H1 (cell line): ENCODE measurements at regions not wholly inside any gene's neighbourhood (a gene's known extent, or its start where the extent isn't known, plus 50 kb on each side); places are given as distances from the start of the nearest gene placed in this dataset.

Source experiments
- CTCF ChIA-PET: fragments of 300-600 bp; sonication (Branson Sonifier 250); formaldehyde crosslinking; loops from one replicate; lab custom pipeline; 2021; ENCODE audit not compliant: partially characterized antibody; lab: Charles Lee
- POLR2A ChIA-PET: fragments of 300-600 bp; sonication (Branson Sonifier 250); formaldehyde crosslinking; loops from one replicate; lab custom pipeline; 2021; ENCODE audit warnings: inconsistent platforms; ENCODE audit not compliant: partially characterized antibody; lab: Charles Lee
- DNase-seq, 2 experiments: peaks; one replicate each; pipeline versions ENCODE4 v3.0.0 to v3.0.0-alpha.2; 2010 to 2022; ENCODE audit warnings: low spot score in 2 of 2, low read depth in 1 of 2, mixed read lengths in 1 of 2
- FAIRE-seq: peaks from 2 replicates; lab custom pipeline; 2011; peaks lifted over from hg19 to GRCh38; lab: Jason Lieb, UNC
- H2AFZ ChIP-seq: 2 replicates; pipeline ENCODE4 v1.8.1; 2012; ENCODE audit warnings: low read length, inconsistent platforms
- H2AK5ac ChIP-seq: 2 replicates; pipeline ENCODE4 v1.6.1; 2013; ENCODE audit warnings: low read depth, low read length
- H2BK120ac ChIP-seq: replicated peaks from 2 replicates; pipeline ENCODE3; 2013; ENCODE audit warnings: low read depth, low read length, inconsistent platforms
- H2BK12ac ChIP-seq: 2 replicates; pipeline ENCODE4 v1.6.1; 2013; ENCODE audit warnings: low read depth, low read length
- H2BK15ac ChIP-seq: 2 replicates; pipeline ENCODE4 v1.6.1; 2013; ENCODE audit warnings: low read length
- H2BK20ac ChIP-seq: 2 replicates; pipeline ENCODE4 v1.6.1; 2013; ENCODE audit warnings: low read length
- H2BK5ac ChIP-seq: 2 replicates; pipeline ENCODE4 v1.6.1; 2013; ENCODE audit warnings: low read depth, low read length
- H3K14ac ChIP-seq: 2 replicates; pipeline ENCODE4 v1.6.1; 2013; ENCODE audit warnings: inconsistent platforms; ENCODE audit not compliant: insufficient read length
- H3K18ac ChIP-seq: 2 replicates; pipeline ENCODE4 v1.6.1; 2013; ENCODE audit warnings: low read length; ENCODE audit errors: extremely low read depth
- H3K23ac ChIP-seq: 2 replicates; pipeline ENCODE4 v1.6.1; 2013; ENCODE audit warnings: inconsistent platforms; ENCODE audit not compliant: insufficient read length
- H3K23me2 ChIP-seq: 2 replicates; pipeline ENCODE4 v1.6.1; 2013; ENCODE audit warnings: low read depth, low read length
- H3K27ac ChIP-seq: 2 replicates; pipeline ENCODE4 v1.6.1; 2011; ENCODE audit warnings: low read depth, low read length, inconsistent platforms
- H3K27me3 ChIP-seq, 4 experiments: replicated peaks in 1 of 4; 1 replicate in 1 of 4; 2 replicates in 3 of 4; pipeline versions ENCODE4 v1.6.1 to v1.8.1; 2011 to 2013; ENCODE audit warnings: low read length in 3 of 4, mild to moderate bottlenecking in 3 of 4, inconsistent platforms in 2 of 4, mixed read lengths in 2 of 4, moderate library complexity in 1 of 4; ENCODE audit not compliant: control insufficient read depth in 3 of 4, insufficient read depth in 3 of 4; ENCODE audit errors: extremely low read depth in 1 of 4
- H3K36me3 ChIP-seq, 4 experiments: 2 replicates each; pipeline versions ENCODE4 v1.6.1 to v1.8.1; 2011 to 2013; ENCODE audit warnings: mild to moderate bottlenecking in 4 of 4, low read length in 3 of 4, moderate library complexity in 2 of 4, control low read depth in 1 of 4, inconsistent platforms in 1 of 4; ENCODE audit not compliant: insufficient read depth in 4 of 4, control insufficient read depth in 2 of 4
- H3K4ac ChIP-seq: replicated peaks from 2 replicates; pipeline ENCODE3; 2013; ENCODE audit warnings: low read length, low read depth, mixed read lengths, inconsistent platforms; ENCODE audit not compliant: insufficient read length
- H3K4me1 ChIP-seq, 4 experiments: replicated peaks in 1 of 4; 1 replicate in 1 of 4; 2 replicates in 3 of 4; pipeline versions ENCODE4 v1.6.1 to v1.8.1; 2011 to 2013; ENCODE audit warnings: low read length in 3 of 4, inconsistent platforms in 2 of 4, mixed read lengths in 1 of 4; ENCODE audit not compliant: insufficient read depth in 4 of 4, control insufficient read depth in 3 of 4
- H3K4me2 ChIP-seq, 2 experiments: 2 replicates each; pipeline versions ENCODE4 v1.6.1 to v1.8.1; 2011 to 2013; ENCODE audit warnings: low read depth in 2 of 2, low read length in 2 of 2, control low read depth in 1 of 2, inconsistent platforms in 1 of 2, mild to moderate bottlenecking in 1 of 2; ENCODE audit not compliant: insufficient read depth in 1 of 2
- H3K4me3 ChIP-seq, 4 experiments: fragments of 200-600, 300-600 bp in 1 of 4; sonication (generic), shearing (Covaris generic), sonication (Bioruptor Twin) in 1 of 4; 2 replicates each; pipeline versions ENCODE4 v1.5.1 to v1.8.1; 2011 to 2016; ENCODE audit warnings: low read length in 4 of 4, low read depth in 3 of 4, control low read depth in 2 of 4, inconsistent platforms in 2 of 4, mild to moderate bottlenecking in 2 of 4, mixed read lengths in 1 of 4, moderate library complexity in 1 of 4; ENCODE audit not compliant: insufficient read depth in 2 of 4; ENCODE audit errors: extremely low read depth in 1 of 4
- H3K56ac ChIP-seq: replicated peaks from 2 replicates; pipeline ENCODE3; 2013; ENCODE audit warnings: low read depth, mild to moderate bottlenecking, mixed read lengths, low read length, inconsistent platforms; ENCODE audit not compliant: insufficient read length
- H3K79me1 ChIP-seq: 2 replicates; pipeline ENCODE4 v1.6.1; 2013; ENCODE audit warnings: low read depth, low read length, control low read depth
- H3K79me2 ChIP-seq, 2 experiments: 2 replicates each; pipeline versions ENCODE4 v1.6.1 to v1.8.1; 2012 to 2013; ENCODE audit warnings: low read length in 2 of 2, mild to moderate bottlenecking in 2 of 2, inconsistent platforms in 1 of 2; ENCODE audit not compliant: insufficient read depth in 2 of 2, control insufficient read depth in 1 of 2
- H3K9ac ChIP-seq, 4 experiments: replicated peaks in 1 of 4; 1 replicate in 1 of 4; 2 replicates in 3 of 4; pipeline versions ENCODE4 v1.6.1 to v1.8.1; 2011 to 2013; ENCODE audit warnings: low read depth in 3 of 4, low read length in 3 of 4, control low read depth in 2 of 4, mild to moderate bottlenecking in 2 of 4, moderate library complexity in 2 of 4, inconsistent platforms in 1 of 4; ENCODE audit errors: extremely low read depth in 1 of 4
- H3K9me3 ChIP-seq, 2 experiments: 2 replicates each; pipeline versions ENCODE4 v1.6.1 to v1.8.1; 2012 to 2013; ENCODE audit warnings: mild to moderate bottlenecking in 2 of 2, moderate library complexity in 2 of 2, control low read depth in 1 of 2, inconsistent platforms in 1 of 2, low read depth in 1 of 2, low read length in 1 of 2, mixed read lengths in 1 of 2; ENCODE audit not compliant: insufficient read depth in 2 of 2
- H4K20me1 ChIP-seq, 2 experiments: replicated peaks in 1 of 2; 2 replicates each; pipeline versions ENCODE3 to v1.8.1; 2011 to 2013; ENCODE audit warnings: inconsistent platforms in 2 of 2, low read length in 2 of 2, mild to moderate bottlenecking in 1 of 2; ENCODE audit not compliant: insufficient read depth in 2 of 2, control insufficient read depth in 1 of 2
- H4K5ac ChIP-seq: 2 replicates; pipeline ENCODE4 v1.6.1; 2013; ENCODE audit warnings: low read length, low read depth, mixed read lengths, inconsistent platforms; ENCODE audit not compliant: insufficient read length
- H4K8ac ChIP-seq: 2 replicates; pipeline ENCODE4 v1.8.0; 2013; ENCODE audit warnings: mild to moderate bottlenecking, moderate library complexity, low read length, inconsistent platforms; ENCODE audit not compliant: insufficient read depth; ENCODE audit errors: extremely low read depth
- H4K91ac ChIP-seq: replicated peaks from 2 replicates; pipeline ENCODE3; 2013; ENCODE audit warnings: low read length, mixed read lengths, inconsistent platforms; ENCODE audit not compliant: insufficient read length
- ATF2 ChIP-seq: IDR thresholded peaks from 2 replicates; pipeline ENCODE4 v1.6.1; 2012; ENCODE audit warnings: low read length, inconsistent platforms
- CHD2 ChIP-seq: IDR thresholded peaks from 2 replicates; pipeline ENCODE4 v1.6.1; 2012; ENCODE audit warnings: low read length, improper control_type of control experiment
- EGR1 ChIP-seq: IDR thresholded peaks from 2 replicates; pipeline ENCODE4 v1.6.1; 2011; ENCODE audit warnings: low read depth, low read length, borderline replicate concordance
- HDAC6 ChIP-seq: IDR thresholded peaks from one replicate; pipeline ENCODE4 v1.7.1; 2012; ENCODE audit warnings: low read depth, mild to moderate bottlenecking, inconsistent platforms, low read length, moderate library complexity
- PHF8 ChIP-seq: fragments of 200-600 bp; sonication (generic); conservative IDR thresholded peaks from 2 replicates; pipeline ENCODE4 v1.7.1; 2012; ENCODE audit warnings: low read depth, mild to moderate bottlenecking, inconsistent platforms, low read length, moderate library complexity
- RNF2 ChIP-seq: fragments of 200-900, 300-1000 bp; sonication (generic); IDR thresholded peaks from 2 replicates; pipeline ENCODE4 v1.7.1; 2016; ENCODE audit warnings: borderline replicate concordance, low read depth, mild to moderate bottlenecking, antibody characterized with exemption, low read length; ENCODE audit not compliant: poor library complexity, severe bottlenecking; ENCODE audit errors: missing control alignments
- RXRA ChIP-seq: IDR thresholded peaks from 2 replicates; pipeline ENCODE4 v1.6.1; 2011; ENCODE audit warnings: low read depth, mild to moderate bottlenecking, low read length, moderate library complexity; ENCODE audit not compliant: insufficient read depth
- SRF ChIP-seq: IDR thresholded peaks from 2 replicates; pipeline ENCODE4 v1.6.1; 2011; ENCODE audit warnings: mild to moderate bottlenecking, low read depth, low read length, moderate library complexity
- TCF12 ChIP-seq: IDR thresholded peaks from 2 replicates; pipeline ENCODE4 v1.6.1; 2011; ENCODE audit warnings: low read depth, mild to moderate bottlenecking, low read length
- TF ChIP-seq, protein P1 (sequence below): IDR thresholded peaks from 2 replicates; pipeline ENCODE4 v1.6.1; 2012; ENCODE audit warnings: inconsistent platforms

GRCh38 chrX:121958886-121959285, 911.5 kb downstream of the GLUD2 start:
- H3K4me1 ChIP-seq, result no peaks in the 10 kb centered on the region
- no peaks in the 10 kb centered on the region for H3K79me1 ChIP-seq
- FAIRE-seq, result no peak
- no peak overlapping the region for H3K9ac ChIP-seq
- no peak overlapping the region for H3K4ac ChIP-seq
- no peak overlapping the region for H3K27ac ChIP-seq
- H3K9me3 ChIP-seq, result peaks cover 5 to 6% of the 10 kb centered on the region in 2 experiments; a peak in 1 of 4 replicates
- no peaks in the 10 kb centered on the region for H3K79me2 ChIP-seq
- H3K14ac ChIP-seq, result no peak overlapping the region
- POLR2A ChIA-PET, result no interaction called here
- no peak overlapping the region for H3K4me3 ChIP-seq
- H3K36me3 ChIP-seq, result no peaks in the 10 kb centered on the region
- no peak overlapping the region for H4K5ac ChIP-seq
- TF ChIP-seq SRF, result no peak
- no peak for TF ChIP-seq TCF12
- no peak for TF ChIP-seq ATF2
- no peak for TF ChIP-seq HDAC6
- no peak for TF ChIP-seq CHD2
- no peak for TF ChIP-seq RNF2
- TF ChIP-seq PHF8, result no peak
- no peak for TF ChIP-seq EGR1
- TF ChIP-seq RXRA, result no peak
- TF ChIP-seq, protein P1, sequence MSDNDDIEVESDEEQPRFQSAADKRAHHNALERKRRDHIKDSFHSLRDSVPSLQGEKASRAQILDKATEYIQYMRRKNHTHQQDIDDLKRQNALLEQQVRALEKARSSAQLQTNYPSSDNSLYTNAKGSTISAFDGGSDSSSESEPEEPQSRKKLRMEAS, result no peak
- no peak overlapping the region for H3K56ac ChIP-seq
- no peak overlapping the region for H4K91ac ChIP-seq
- no peak overlapping the region for H2BK120ac ChIP-seq
- H4K20me1 ChIP-seq, result no peaks in the 10 kb centered on the region
- no peak overlapping the region for H4K8ac ChIP-seq
- H3K23me2 ChIP-seq, result no peaks in the 10 kb centered on the region
- H3K18ac ChIP-seq, result no peak overlapping the region
- H3K4me2 ChIP-seq, result no peak overlapping the region
- no peak overlapping the region for H3K23ac ChIP-seq
- no peak overlapping the region for H2AK5ac ChIP-seq
- no peak overlapping the region for H2BK15ac ChIP-seq
- DNase-seq, result no peak
- H2BK20ac ChIP-seq, result no peak overlapping the region
- no peak overlapping the region for H2AFZ ChIP-seq
- H2BK5ac ChIP-seq, result no peak overlapping the region
- no peak overlapping the region for H2BK12ac ChIP-seq
- CTCF ChIA-PET, result no interaction called here
- H3K27me3 ChIP-seq, result no peaks in the 10 kb centered on the region
